Mesodermal cell (in vitro differentiated cells): ENCODE measurements at regions not wholly inside any gene's neighbourhood (a gene's known extent, or its start where the extent isn't known, plus 50 kb on each side); places are given as distances from the start of the nearest gene placed in this dataset.
A peak's percentile ranks its signal among the peaks of the same experiment; 100 is the strongest.
"Not testable (repeated sequence)": the region's sequence is repeated elsewhere in the genome, so short reads cannot be mapped to it uniquely, and the experiment has no call there.

Experiments used
- H3K27ac ChIP-seq: 2 replicates; pipeline ENCODE4 v1.7.0; 2013; ENCODE audit warnings: mild to moderate bottlenecking, low read depth, low read length, moderate library complexity; ENCODE audit not compliant: severe bottlenecking
- H3K36me3 ChIP-seq: 2 replicates; pipeline ENCODE4 v1.7.1; 2013; ENCODE audit warnings: mild to moderate bottlenecking, low read length, moderate library complexity; ENCODE audit not compliant: control insufficient read depth, insufficient read depth
- H3K4me1 ChIP-seq: one replicate; pipeline ENCODE4 v1.7.1; 2013; ENCODE audit warnings: mild to moderate bottlenecking, low read length; ENCODE audit not compliant: insufficient read depth, control insufficient read depth, poor library complexity, severe bottlenecking
- H3K4me3 ChIP-seq: 2 replicates; pipeline ENCODE4 v1.7.0; 2013; ENCODE audit warnings: low read length, control low read depth, mild to moderate bottlenecking; ENCODE audit not compliant: insufficient read depth, poor library complexity, severe bottlenecking; ENCODE audit errors: extremely low read depth
- H3K9me3 ChIP-seq: 2 replicates; pipeline ENCODE4 v1.7.1; 2013; ENCODE audit warnings: mild to moderate bottlenecking, low read length, moderate library complexity; ENCODE audit not compliant: control insufficient read depth
- WGBS, 2 experiments: methylation state at CpG; one replicate each; pipeline ENCODE4 v1.1.5; 2013; ENCODE audit warnings: missing lambda C conversion rate in 2 of 2; ENCODE audit not compliant: insufficient coverage in 2 of 2; 5-methylcytosine and 5-hydroxymethylcytosine counted together

DNA sequence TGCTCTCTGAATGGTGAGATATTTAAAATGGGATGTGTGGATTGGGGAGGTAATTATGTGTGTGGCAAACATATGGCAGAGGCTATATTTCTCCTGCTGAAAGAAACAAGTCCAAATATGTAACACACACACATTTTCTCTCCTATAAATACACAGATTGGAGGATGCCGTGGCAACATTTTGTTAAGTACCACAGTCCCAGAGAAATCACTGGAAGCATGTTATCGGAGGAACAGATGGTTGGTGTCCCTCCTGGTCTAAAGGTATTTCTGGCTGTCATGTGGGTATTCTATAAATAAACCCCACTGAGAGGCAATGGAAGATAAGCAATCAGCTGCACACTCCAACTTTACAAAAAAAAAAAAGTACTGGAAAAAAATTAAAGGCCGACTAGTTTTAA lies 528.3 kb upstream of the BOD1L1 start:
- H3K36me3 ChIP-seq: no peaks in the 10 kb centered on the region
- WGBS, 2 experiments: 100% methylated on average over 1 of the region's 3 CpGs; no CpG with 5 or more reads in 1 of the 2 experiments
- no peak overlapping the region for H3K4me3 ChIP-seq
- H3K4me1 ChIP-seq: no peaks in the 10 kb centered on the region
- H3K9me3 ChIP-seq: no peaks in the 10 kb centered on the region
- H3K27ac ChIP-seq: no peak overlapping the region

DNA sequence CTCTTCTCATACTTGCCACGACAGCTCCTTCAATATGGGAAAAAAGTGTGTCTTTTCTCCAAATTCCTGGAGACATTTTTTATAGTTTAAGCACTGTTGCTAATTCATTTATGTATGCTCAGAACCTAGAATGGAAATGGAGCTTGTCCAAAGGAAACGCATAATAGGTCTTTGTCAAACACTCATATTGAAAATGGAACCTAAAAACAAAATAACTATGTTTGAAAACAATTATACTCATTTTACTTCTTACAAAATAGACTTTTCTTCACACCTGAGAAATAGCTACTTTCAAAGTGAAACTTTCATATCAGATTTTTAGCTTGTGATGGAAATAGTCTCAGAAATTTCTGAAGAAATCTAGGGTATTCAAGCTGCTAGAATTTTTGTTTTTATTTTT lies 529.7 kb upstream of the BOD1L1 start:
- H3K27ac ChIP-seq: no peak overlapping the region
- H3K4me3 ChIP-seq: no peak overlapping the region
- no peaks in the 10 kb centered on the region for H3K4me1 ChIP-seq
- no peaks in the 10 kb centered on the region for H3K9me3 ChIP-seq
- WGBS, 2 experiments: no CpG with 5 or more reads among the region's 2 CpGs
- no peaks in the 10 kb centered on the region for H3K36me3 ChIP-seq

DNA sequence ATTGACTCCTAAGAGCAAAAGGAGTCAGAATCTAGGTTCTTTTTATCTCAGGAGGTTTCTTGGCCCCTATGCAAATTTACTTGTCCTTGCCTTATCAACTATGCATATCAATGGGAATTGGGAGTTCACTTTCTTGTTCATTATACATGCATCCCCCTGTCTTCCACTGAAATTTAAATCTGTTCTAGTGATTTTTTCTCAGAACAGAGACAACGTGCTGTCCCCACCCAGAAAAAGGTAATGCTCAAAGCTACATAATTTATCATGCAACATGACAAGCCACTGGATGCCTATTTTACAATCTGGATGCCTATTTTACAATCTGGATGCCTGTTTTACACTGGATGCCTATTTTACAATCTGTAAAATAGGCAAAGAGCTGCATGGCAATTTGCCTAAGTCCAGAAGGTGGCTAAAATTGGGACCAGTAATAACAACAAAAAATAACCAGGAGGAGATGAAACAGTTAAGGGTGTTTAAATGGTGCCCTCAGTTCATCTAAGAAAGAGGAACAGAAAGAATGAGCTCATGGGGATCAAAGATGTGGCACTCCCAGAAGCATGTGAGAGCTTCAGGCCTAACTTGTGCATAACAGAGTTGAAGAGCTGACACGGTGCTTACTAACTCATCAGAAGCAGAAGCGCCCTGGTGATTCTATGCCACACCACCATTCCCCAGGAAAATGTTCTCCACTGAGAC lies 537.8 kb upstream of the BOD1L1 start:
- no peak overlapping the region for H3K4me3 ChIP-seq
- H3K36me3 ChIP-seq: no peaks in the 10 kb centered on the region
- no peaks in the 10 kb centered on the region for H3K9me3 ChIP-seq
- 17 to 56% methylated on average over 2 to 3 of the region's 3 CpGs for WGBS, 2 experiments
- H3K4me1 ChIP-seq: no peaks in the 10 kb centered on the region
- no peak overlapping the region for H3K27ac ChIP-seq

DNA sequence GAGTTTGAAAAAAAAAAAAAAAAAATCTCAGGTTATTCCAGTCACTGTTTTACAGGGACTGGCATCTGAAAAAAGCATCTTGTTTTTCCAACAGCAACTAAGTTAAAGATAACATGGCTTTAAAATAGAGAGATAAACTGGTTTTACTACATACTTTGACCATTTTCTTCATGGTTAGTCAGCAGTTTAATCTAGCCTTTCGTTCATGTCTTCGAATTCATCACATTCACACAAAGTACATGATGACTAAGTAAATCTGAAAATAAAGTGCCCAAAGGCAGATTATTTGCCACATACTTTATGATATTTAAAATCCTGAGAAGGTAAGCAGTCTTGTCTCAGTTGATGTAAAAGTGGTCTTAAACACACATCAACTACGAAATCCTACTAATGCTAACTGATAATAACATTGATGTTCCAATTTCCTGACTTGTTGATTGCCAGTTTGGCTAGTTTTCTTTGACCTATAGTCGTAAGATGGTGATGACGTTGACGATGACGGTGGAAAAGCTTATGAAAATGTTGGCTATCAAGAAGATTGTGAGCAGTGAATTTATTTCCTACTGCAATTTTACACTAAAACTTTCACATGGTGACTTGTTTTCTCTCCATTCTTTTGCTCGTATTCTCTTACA lies 540.5 kb upstream of the BOD1L1 start:
- H3K4me3 ChIP-seq: no peak overlapping the region
- no peaks in the 10 kb centered on the region for H3K9me3 ChIP-seq
- H3K4me1 ChIP-seq: no peaks in the 10 kb centered on the region
- no peak overlapping the region for H3K27ac ChIP-seq
- 88 to 90% methylated on average over 3 to 6 of the region's 8 CpGs for WGBS, 2 experiments
- no peaks in the 10 kb centered on the region for H3K36me3 ChIP-seq

DNA sequence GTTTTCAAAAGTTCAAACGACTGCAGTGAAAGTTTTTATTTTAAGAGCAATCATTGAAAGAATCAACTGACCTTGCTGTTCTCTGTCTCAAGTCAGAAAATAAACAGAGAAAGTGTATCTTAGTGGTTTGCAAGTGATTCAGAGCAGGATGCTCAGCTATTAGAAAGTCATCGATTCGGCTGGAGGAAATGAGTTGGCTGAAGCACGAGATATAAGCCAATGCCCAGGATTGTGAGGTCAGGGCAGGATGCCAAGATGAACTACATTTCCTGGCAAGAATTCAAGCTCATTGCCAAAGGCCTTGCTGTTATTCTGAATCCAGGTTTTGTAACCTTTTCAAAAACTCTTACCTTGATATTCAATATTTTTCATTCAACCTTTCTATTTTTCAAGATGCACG lies 541.4 kb upstream of the BOD1L1 start:
- no peaks in the 10 kb centered on the region for H3K4me1 ChIP-seq
- H3K9me3 ChIP-seq: no peaks in the 10 kb centered on the region
- 76 to 86% methylated on average over 4 of the region's 5 CpGs for WGBS, 2 experiments
- no peak overlapping the region for H3K4me3 ChIP-seq
- H3K36me3 ChIP-seq: no peaks in the 10 kb centered on the region
- H3K27ac ChIP-seq: no peak overlapping the region

DNA sequence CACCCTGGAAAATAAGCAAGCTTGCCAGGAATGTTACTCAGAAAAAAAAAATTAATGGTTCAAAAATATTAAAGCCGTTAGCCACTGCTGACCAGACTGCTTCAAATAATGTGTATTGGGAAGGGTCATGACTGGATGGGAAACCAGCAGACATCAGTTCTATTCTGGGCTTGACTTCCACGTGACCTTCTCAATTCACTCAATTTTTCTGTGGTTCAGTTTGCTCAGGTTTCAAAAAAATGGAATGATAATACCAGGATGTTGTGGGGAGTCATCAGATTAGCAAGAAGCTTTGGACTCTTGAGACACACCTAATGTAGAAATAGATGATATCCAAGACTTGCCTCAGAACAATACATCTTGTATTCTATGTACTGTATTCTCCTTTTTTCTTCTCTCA lies 541.9 kb upstream of the BOD1L1 start:
- 83% methylated on average over 2 of the region's 2 CpGs; no CpG with 5 or more reads in 1 of the 2 experiments for WGBS, 2 experiments
- no peaks in the 10 kb centered on the region for H3K36me3 ChIP-seq
- H3K4me3 ChIP-seq: no peak overlapping the region
- no peaks in the 10 kb centered on the region for H3K9me3 ChIP-seq
- H3K27ac ChIP-seq: no peak overlapping the region
- H3K4me1 ChIP-seq: no peaks in the 10 kb centered on the region

DNA sequence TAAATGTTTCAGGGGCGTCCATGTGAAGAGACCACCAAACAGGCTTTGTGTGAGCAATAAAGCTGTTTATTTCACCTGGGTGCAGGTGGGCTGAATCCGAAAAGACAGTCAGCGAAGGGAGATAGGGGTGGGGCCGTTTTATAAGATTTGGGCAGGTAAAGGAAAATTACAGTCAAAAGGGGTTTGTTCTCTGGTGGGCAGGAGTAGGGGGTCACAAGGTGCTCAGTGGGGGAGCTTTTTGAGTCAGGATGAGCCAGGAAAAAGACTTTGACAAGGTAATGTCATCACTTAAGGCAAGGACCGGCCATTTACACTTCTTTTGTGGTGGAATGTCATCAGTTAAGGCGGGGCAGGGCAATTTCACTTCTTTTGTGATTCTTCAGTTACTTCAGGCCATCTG lies 542.4 kb upstream of the BOD1L1 start:
- 59 to 65% methylated on average over 3 to 5 of the region's 6 CpGs for WGBS, 2 experiments
- H3K27ac ChIP-seq, H3K4me3 ChIP-seq, H3K4me1 ChIP-seq, H3K36me3 ChIP-seq, H3K9me3 ChIP-seq: not testable (repeated sequence)

DNA sequence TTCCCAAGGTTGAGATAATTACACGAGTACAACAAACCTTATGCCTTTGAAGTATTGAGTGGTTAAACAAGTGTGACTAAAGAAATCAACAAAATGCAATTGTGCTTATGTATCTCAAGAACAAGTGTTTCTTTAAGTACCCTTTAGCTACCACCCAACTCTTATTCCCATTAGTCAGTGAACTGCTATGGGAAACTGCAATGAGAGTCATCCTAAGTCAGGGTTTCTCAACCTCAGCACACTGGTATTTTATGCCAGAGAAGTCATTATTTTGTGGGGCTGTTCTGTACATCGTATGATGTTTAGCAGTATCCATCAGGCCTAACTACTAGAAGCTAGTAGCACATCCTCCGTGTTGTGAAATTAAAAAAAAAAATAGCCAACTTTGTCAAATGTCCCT lies 549.1 kb upstream of the BOD1L1 start:
- Histone ChIP-seq H3K36me3 (no peaks in the 10 kb centered on the region), H3K4me3 (no peak overlapping the region), H3K9me3 (no peaks in the 10 kb centered on the region), H3K4me1 (peaks cover 23% of the 10 kb centered on the region), H3K27ac (no peak overlapping the region)
- 93% methylated on average over 3 of the region's 3 CpGs; no CpG with 5 or more reads in 1 of the 2 experiments for WGBS, 2 experiments

DNA sequence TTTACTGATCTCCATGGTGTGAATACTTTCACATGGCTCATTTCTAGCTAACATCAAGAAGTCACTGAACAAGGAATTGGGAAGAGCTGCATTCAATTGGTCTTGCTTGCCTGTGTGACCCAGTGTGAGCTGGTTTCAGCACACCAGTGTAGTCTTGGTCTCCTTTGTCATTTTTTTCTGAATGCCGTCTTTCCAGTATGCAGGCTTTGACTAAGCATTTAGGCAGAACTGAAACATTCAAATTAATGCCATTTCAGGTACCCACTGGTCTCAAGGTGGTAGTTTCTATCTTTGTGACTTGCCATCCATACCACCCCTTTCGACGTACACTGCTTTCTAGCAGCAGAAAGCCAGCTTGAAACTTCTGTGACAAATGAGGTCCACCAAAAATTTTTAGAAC lies 550.5 kb upstream of the BOD1L1 start:
- Histone ChIP-seq H3K27ac (peak overlapping the region; percentile 32), H3K36me3 (no peaks in the 10 kb centered on the region), H3K9me3 (no peaks in the 10 kb centered on the region), H3K4me3 (no peak overlapping the region), H3K4me1 (peaks cover 23% of the 10 kb centered on the region)
- WGBS, 2 experiments: 67 to 88% methylated on average over 1 of the region's 3 CpGs

DNA sequence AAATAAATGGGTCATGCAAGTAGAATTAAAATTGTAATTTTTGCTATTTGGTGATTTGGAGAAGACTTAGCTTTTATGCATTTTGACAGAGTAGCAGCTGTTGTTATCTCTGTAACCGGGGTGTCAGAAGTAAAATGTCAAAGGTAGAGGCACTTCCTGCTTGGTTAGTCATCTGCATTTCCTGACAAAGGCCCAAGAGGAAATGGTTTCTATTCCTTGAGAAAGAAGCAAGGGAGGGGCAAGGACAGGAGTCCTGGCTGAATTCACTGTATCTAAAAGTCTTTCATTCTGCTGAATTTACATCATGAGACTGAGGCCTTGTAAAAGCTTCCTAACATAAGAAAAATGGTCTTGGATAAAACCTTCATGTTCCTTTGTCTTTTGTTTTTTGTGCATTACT lies 550.9 kb upstream of the BOD1L1 start:
- Histone ChIP-seq H3K27ac (peak overlapping the region; percentile 32), H3K9me3 (no peaks in the 10 kb centered on the region)
- WGBS, 2 experiments: 11 to 20% methylated on average over 1 of the region's 1 CpG

DNA sequence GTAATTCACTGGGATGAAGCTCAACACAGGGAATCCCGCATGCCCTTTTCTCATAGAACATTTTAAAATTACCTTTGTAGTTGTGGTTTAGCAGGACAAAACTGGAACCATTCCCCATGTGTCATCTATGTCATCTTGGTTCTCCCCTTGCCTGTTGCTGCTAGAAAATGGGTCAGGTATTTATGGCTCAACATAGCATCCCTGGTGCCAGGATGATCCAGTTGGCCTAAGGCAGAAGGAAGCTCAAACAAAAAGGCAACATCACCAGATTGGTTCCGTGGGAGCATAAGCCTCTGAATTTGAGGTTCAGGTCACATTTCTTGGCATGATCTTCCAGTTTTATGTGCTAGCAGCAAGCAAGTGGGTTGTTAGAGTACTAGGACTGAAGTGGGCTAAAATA lies 552.6 kb upstream of the BOD1L1 start:
- Histone ChIP-seq H3K4me1 (peaks cover 23% of the 10 kb centered on the region), H3K4me3 (no peak overlapping the region), H3K27ac (no peak overlapping the region), H3K9me3 (no peaks in the 10 kb centered on the region), H3K36me3 (no peaks in the 10 kb centered on the region)
- 92 to 100% methylated on average over 1 of the region's 2 CpGs for WGBS, 2 experiments

More for the DNA sequence above, 550.9 kb upstream of the BOD1L1 start:
- H3K4me3 ChIP-seq: no peak overlapping the region
- H3K4me1 ChIP-seq: peaks cover 23% of the 10 kb centered on the region
- H3K36me3 ChIP-seq: no peaks in the 10 kb centered on the region
